ENCODE measurements at regions not wholly inside any gene's neighbourhood (a gene's known extent, or its start where the extent isn't known, plus 50 kb on each side); places are given as distances from the start of the nearest gene placed in this dataset.
"Not testable (repeated sequence)": the region's sequence is repeated elsewhere in the genome, so short reads cannot be mapped to it uniquely, and the experiment has no call there.

DNA sequence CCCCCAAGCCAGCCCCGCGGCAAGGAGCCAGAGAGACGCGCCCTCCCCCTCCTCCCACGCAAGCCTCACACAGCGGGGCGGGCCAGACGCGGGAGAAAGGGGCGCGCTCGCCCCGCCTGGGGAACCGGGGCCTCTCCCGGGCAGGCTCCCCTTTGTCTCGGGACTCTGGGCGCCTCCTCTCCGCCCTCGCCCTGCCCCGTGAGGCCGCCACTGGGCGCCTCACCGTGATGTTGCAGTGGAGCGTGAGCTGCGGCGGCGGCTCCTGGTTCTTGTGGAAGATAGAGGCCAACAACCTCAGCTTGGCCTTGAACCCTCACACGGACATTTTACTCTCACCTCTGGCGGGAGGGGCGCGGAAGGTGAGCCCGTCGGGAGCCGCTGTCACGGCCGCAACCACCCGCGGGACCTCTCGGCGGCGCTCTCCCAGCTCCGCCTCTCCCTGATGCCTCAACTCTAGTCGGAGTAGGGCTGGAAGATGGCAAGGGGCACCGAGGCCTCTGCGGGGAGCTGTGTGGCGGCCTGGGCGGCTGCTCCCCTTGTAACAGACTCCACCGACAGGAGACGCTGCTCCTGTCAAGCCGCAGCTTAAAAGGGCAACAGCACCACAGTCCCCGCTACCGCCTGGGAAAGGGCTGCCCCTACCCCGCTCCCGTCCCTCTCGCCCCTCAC is 179.2 kb upstream of the ZSCAN2 start:
- DNase-seq = not testable (repeated sequence)

DNA sequence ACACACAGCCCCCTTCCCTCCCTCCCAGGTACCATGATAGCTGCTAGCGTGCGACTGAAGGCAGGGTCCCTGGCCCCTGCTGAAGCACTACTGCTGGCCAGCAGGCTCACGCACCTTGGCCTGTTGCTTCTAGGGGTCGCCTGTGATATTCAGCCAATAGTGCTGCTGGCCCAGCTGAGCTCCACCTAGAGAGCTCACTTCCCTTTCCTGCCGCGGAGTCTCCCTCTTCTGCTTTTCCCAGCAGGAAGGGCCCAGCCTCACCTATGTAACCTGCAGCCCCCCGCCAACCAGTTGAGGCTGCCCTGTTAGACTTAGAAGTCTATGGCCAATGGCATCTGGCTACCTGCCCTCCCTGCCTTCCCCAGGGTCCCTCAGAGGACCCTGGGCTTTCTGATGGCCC is 175.5 kb upstream of the ZSCAN2 start:
- not testable (repeated sequence) for DNase-seq

DNA sequence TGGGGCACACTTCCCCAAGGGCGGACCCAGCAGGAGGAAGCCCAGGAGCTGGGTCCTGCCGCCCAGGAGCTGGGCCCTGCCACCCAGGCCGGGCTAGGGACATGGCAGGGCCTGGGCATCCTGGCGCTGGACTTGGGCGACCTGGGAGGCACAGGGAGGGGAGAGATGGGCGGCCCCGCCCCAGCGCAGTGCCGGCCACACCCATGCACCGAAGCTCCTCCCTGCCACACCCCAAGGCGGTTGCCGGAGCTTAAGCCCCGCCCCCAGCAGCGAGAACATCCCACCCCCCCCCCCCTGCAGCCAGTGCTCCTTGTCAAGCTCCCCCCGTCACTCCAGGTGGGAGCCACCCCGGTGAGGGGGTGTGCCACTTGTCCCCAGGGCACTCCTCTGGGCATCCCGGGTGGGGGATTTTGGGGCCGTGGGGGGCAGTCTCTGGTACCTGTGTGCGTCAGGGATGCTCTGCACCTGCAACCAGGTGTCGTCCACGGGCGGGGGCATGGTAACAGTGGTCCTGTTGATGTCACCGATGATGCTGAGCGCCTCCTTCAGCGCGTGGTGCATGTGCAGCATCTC is 127.4 kb upstream of the ZSCAN2 start:
- not testable (repeated sequence) for DNase-seq

DNA sequence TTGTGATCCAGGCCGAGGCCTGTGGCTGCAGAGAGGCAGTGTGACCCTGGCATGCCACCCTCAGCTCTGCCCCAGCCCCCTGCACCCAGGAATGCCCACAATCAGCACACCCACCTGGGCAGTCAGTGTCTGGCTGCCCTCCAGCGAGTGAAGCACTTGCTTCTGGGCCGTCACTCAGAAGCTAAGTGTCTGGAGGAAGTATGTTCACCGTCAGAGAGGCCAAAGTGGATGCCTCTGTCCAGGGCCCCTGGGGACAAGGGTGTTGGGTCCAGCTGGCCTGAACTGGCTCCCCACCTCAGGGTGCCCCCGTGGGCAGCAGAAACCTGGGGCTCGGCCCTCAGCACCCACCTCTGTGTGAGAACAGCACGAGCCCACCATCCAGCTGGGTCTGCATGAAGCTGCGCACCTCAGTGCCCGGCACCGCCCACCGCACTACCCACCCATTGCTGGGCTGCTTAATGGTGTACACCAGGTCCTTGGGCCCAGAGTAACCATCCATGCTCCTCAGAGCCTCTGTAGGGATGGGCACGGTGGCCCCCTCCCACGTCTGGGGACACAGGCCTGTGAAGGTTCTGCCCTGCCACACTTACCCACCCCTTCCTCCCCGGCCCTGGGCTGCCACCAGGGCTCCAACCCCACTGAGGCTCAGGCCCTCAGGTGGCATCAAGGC is 124.3 kb upstream of the ZSCAN2 start:
- not testable (repeated sequence) for DNase-seq

DNA sequence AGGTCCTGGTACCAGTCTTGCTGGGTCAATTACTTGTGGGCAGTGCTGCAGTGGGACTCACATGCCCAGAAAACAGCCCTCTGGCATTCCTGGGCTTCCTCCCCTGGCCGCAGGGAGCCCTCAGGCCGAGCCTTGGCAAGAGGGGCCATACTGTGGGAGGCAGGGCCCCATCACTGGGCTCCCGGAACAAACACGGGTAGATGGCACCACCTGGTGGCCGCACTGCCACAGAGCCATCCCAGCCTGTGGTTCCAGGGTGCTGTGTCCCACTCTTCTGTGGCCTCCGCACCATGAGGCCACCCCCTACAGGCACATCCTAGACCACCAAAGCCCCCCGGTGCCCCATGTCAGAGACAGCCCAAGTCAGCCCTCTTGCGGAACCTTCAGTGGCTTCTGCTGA is 123.3 kb upstream of the ZSCAN2 start:
- not testable (repeated sequence) for DNase-seq

DNA sequence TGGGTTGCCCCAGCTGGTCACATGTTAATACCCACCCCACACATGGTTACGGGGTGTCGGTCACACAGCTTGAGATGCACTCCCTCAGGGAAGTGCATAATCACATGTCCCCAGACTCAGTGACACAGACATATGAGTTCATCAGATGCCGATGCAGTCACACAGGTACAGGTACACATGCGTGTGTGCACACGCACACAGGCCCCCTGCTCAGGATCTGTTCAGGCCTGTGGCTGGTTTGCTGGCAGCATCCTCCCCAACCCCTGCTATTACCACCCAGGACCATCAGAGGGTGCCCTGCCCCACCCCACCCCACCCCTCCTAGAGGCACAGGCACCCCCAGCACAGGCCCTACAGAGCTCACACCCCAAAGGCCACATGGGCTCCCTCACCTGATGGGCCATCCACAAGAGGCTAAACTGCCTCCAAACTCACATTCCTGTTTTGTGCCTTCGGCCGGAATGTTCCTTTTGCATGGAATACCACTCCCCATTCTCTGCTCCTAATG is 120.6 kb upstream of the ZSCAN2 start:
- DNase-seq = not testable (repeated sequence)

DNA sequence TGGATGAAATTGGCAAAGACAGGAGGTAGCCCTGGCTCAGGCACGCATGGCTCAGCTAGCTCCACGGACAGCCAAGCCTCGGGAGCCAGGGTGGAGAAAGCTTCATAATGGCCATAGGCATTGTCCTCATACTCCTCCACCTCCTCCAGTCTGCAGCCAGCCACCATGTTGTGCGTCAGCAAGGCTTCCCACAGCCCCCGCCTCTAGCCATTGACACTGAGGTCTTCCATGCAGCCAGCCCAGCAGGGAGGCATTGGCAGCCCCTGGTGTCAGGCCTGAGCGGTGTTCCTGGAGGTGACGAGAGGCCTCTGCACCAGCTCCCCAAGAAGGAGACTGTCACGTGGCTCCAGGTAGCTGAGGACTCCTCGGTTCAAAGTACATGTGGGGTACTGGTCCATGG is 117.0 kb upstream of the ZSCAN2 start:
- not testable (repeated sequence) for DNase-seq

DNA sequence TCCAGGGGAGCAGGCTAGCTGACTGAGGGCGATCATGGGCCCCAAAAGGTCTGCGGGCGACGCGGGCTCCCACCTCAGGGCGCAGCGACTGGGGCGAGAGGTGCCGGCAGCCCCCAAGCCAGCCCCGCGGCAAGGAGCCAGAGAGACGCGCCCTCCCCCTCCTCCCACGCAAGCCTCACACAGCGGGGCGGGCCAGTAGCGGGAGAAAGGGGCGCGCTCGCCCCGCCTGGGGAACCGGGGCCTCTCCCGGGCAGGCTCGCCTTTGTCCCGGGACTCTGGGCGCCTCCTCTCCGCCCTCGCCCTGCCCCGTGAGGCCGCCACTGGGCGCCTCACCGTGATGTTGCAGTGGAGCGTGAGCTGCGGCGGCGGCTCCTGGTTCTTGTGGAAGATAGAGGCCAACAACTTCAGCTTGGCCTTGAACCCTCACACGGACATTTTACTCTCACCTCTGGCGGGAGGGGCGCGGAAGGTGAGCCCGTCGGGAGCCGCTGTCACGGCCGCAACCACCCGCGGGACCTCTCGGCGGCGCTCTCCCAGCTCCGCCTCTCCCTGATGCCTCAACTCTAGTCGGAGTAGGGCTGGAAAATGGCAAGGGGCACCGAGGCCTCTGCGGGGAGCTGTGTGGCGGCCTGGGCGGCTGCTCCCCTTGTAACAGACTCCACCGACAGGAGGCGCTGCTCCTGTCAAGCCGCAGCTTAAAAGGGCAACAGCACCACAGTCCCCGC is 100.5 kb upstream of the ZSCAN2 start:
- not testable (repeated sequence) for DNase-seq

DNA sequence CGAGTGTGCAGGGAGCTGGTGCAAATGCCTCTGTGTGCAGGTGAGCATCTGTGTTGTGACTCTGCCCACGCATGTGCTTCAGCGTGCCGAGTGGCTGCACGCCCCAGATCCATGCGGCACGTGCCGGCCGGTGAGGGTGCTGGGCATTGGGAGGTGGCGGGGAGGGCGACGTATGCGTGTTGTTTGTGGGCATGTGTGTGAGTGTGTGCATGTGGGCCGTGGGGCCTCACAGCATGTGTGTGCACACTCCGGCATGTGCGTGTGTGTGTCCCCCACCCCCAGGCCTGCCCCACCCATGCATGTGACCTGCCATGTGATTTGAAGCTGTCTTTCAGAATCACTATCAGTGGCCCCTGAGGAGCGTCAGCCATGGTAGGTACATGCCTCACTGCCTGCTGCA is 97.7 kb upstream of the ZSCAN2 start:
- not testable (repeated sequence) for DNase-seq

DNA sequence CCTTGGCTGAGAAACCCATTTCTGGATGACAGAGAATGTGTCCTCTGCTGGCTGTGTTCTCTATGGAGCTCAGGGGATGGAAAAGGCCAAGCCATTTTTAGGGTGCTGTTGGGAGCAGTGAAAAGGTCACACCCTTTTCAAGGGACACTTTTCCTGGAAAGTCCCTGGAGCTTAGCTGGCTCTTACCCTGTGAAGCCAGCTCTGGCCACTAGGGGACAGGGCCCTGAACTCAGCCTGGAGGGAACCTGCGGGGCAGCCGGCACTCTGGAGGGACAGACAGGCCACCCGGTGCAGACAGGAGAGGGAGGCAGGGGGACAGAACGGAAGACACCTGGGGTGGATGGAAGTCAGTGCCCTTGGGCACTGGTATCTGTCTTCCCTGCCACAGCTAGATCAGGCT is 95.3 kb upstream of the ZSCAN2 start:
- not testable (repeated sequence) for DNase-seq

DNA sequence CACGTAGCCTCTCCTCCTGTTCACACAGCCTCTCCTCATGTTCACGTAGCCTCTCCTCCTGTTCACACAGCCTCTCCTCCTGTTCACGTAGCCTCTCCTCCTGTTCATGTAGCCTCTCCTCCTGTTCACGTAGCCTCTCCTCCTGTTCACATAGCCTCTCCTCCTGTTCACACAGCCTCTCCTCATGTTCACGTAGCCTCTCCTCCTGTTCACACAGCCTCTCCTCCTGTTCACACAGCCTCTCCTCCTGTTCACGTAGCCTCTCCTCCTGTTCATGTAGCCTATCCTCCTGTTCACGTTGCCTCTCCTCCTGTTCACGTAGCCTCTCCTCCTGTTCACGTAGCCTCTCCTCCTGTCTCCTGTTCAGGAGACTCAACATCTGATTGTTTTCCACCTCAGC is 88.5 kb upstream of the ZSCAN2 start:
- DNase-seq = not testable (repeated sequence)

DNA sequence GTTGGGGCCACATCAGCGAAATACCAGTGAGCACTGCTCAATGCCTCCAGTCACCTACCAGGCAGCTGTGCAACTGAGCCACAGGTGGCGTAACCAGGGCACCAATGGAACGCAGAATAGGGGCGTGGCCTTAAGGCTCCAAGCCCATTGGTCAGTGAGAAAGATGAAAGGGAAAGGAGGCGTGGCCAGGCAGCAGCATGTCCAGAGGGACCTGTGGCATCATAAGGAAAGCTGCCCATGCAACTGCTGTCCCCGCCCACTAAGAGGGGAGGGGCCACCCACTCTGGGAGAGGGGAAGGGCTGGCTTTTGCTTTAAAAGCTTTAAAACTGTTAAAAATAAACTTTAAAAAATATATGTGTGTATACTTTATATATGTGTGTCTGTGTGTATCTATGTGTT is 84.0 kb upstream of the ZSCAN2 start:
- not testable (repeated sequence) for DNase-seq

DNA sequence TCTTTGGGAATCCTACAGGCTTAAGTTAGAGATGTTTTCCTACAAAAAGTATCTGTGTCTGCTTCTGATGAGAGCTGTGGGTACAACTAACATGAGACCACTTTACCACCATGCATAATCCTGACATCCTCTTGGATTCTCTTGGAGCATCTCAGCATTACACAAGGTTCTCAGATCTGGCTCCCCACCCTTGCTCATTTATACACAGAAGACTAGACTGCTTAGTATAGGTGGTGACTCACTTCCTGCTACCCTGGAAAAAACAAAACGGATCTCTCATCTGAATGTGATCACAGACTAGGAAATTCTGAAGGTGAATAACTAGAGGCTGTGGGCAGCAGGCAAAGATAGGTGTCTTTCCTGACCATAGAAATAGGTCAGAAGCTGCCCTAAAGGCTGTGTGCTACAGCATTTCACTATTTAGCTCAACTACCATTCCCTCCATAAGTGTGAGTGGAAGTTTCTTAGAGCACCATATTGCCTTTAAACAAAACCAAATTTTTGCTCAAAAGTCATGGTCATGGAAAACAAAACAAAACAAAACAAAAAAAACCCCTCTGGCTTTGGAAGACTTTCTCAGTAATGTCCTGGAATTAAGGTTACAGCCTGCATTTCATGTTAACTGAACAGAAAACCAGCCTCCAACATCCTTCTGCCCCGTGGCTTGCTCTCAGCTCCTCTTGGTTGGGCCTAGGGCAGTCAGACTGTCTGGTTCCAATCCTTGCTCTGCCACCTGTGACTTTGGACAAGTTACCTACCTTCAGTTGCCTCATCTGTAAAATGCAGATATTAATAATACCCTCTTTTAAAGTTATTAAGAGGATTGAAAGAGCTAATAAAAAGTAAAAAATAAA is 75.1 kb upstream of the ZSCAN2 start:
- not testable (repeated sequence) for DNase-seq

DNA sequence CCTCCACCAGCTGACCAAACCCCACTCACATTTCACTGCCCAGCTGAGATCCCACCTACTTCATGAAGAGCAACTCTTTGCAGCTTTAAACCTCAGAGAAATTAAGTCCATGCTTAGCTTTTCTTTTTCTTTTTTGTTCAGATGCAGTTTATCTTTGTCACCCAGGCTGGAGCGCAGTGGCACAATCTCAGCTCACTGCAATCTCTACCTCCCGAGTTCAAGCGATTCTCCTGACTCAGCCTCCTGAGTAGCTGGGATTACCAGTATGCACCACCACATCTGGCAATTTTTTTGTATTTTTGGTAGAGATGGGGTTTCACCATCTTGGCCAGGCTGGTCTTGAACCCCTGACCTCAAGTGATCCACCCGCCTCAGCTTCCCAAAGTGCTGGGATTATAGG is 70.1 kb upstream of the ZSCAN2 start:
- DNase-seq = not testable (repeated sequence)

DNA sequence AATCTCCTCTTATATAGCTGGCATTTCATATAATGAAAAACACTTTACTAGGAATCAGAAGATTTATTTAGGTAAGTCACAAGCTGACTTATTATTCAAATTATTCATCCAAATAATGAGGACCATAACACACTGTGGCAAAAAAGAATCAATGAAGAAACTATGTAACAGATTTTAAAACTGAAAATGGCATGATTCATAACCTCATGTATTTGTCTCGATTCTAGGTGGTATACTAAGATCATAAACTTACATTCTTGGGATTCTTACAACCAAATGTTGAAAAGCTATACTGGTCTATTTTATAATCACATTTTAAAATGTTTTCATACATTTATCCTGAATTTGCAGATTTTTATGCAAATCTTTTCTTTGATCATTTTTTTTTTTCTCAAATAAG is 69.6 kb upstream of the ZSCAN2 start:
- not testable (repeated sequence) for DNase-seq

DNA sequence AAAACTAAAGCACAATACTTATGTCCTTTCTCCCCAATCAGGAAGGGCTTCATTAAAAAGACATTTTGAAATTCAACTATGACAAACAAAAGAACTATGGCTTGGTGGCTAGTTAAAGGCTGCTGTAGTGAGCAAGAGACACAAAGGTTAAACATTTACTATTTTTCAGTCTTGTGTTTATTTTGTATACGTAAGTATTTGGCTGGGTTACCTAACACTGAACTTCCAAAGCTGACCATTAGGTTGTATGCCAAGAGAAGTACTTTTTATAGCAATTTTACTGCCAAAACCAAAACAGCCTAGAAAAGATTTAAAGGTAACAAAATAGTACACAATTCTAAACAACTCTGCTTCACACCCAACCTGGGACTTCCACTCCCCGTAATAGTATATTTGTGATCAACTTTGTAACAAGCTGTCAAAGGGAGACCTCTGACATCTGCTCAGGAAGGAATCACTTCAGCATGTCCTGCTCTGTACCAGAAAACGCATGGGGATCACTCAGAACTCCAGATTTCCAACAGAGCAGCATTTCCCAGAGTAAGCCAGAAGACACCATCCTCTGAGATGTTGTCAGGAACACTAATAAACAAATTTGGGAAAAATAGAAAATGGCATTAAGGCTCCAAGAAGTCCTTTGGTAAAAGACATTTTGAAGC is 69.0 kb upstream of the ZSCAN2 start:
- not testable (repeated sequence) for DNase-seq

DNA sequence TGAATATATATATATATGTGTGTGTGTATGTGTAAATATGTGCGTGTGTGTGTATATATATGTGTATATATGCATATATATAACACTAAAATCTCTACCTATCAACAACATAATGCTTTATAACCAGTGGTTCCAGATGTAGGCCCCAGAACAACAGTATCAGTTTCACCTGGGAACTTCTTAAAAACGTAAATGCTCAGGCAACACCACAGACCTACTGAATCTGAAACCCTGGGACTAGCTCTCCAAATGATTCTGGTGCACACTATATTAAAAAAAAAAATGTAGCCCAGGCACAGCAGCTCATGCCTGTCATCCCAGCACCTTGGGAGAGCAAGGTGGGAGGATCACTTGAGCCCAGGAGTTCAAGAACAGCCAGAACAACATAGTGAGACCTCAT is 67.1 kb upstream of the ZSCAN2 start:
- not testable (repeated sequence) for DNase-seq

DNA sequence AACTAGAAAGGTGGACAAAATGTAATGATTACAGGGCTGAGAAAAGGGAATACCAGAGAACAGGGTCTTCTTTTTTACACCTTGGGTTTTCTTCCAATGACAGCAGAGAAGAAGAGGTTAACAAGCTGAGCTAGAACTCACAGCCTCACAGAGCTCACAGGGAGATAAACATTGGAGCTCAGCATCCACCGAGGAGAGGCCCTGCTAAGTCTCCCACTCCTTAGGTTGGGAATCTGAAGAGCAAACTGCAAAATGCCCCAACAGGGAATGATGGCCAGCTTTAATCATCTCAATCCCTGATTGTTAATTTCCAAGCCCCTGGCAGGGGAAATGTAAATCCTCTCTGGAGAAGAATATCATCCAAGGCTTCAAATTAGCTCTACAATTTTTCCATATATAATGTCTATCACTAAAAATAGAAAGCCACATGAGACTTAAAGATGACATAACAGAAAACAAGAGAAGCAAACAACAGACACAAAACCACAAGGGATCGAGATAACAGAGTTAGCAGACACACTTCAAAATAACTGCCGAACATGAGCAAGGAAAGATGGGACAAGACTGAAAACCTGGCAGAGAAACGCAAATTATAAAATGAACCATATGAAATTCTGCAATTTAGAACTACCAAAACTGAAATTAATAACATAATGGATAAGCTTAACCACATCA is 66.1 kb upstream of the ZSCAN2 start:
- DNase-seq = not testable (repeated sequence)

DNA sequence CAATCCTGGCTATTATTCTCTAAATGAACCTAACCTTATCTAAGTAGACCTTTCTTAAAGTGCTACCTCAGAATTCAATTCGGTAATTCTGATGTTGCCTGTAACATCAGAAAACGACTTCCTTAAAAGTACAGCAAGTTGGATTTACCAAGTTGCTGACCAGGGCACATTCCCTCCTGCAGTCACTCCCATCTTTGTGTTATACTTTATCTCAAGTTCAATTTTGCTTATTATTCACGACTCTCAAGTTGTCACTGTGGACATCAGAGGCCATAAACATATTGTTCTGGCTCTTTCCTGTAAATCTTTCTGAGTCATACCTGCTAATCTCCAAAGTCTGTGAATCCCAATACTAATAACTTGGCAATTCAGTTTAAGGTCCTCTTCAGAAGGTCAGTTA is 64.6 kb upstream of the ZSCAN2 start:
- not testable (repeated sequence) for DNase-seq

DNA sequence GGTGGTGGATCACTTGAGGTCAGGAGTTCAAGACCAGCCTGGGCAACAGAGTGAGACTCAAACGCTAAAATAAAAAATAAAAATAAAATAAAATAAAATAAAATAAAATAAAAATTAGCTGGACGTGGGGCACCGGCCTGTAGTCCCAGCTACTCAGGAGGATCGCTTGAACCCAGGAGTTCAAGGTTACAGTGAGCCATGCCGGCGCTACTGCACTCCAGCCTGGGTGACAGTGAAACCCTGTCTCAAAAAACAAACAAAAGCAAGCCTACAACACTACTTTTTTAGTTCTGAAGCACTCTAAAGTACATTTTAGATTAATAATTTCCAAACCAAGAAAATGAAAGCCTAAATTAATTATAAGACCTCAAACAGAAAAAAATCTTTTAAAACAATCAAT is 56.2 kb upstream of the ZSCAN2 start:
- not testable (repeated sequence) for DNase-seq

DNA sequence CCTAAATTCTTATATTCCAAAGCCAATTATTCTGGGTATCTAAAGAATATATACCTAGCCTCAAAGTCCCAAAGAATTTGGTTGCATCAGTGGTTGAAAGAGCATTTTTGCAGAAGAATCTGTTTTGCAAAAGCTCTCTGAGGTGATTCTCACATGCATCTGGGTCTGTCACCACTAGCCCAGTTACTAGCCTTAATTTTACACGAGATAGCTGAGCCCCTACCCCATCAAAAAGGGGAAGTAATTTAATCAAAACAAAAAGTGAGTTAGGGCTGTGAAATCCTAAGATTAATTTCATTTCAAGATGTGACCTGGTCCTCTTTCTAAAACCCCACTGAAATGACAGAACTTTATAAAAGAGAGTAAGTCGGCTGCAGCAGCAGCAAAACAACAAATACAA is 53.7 kb upstream of the ZSCAN2 start:
- not testable (repeated sequence) for DNase-seq
